GM18870 (cell line): ENCODE measurements at regions not wholly inside any gene's neighbourhood (a gene's known extent, or its start where the extent isn't known, plus 50 kb on each side); places are given as distances from the start of the nearest gene placed in this dataset.
"Not testable (repeated sequence)": the region's sequence is repeated elsewhere in the genome, so short reads cannot be mapped to it uniquely, and the experiment has no call there.

Source experiments
- ATAC-seq: cut with Tn5 transposase; IDR thresholded peaks from one replicate; pipeline ENCODE4 v1.9.1; 2021; ENCODE audit warnings: moderate library complexity; ENCODE audit not compliant: unreplicated experiment

DNA sequence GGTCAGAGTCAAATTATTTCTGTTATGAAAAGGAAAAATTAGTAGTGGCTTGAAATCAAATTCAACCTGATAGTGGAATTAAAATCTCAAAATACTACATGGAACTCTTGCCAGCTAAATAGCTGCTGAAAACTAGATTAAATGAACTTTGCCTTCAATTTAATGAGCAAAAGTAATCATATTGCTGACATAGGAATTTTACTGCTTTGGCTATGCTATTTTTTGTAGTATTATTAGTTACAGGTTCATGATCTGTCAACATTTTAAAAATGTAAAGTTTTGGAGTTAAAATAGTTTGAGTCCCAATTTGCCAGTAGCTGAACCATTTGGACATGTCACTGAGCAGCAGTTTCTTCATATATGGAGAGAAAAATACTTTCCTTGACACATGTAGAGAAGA is 81.4 kb downstream of the RERGL start:
- no peak for ATAC-seq

DNA sequence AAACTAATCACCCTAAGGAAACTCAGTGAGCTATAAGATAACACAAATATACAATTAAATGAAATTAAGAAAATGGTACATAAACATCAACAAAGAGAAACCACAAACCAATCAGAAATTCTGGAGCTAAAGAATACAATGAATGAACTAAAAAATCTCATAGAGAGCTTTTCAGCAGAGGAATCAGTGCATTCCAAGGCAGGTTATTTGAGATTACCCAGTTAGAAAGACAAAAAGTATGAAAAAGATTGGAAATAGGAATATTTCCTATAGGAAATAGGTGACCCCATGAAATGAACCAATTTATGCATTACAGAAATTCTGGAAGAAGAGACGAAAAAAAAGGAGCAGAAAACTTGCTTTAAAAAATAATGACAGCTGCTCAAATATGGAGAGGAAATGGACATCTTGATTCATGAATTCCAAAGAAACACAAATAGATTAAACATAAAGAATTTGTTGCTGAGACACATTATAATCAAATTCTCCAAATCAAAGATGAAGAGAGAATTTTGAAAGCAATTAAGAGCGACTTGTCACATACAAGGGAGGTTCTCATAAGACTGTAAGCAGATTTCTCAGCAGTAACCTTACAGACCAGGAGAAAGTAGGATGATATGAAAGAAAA is 90.7 kb downstream of the RERGL start:
- no peak for ATAC-seq

DNA sequence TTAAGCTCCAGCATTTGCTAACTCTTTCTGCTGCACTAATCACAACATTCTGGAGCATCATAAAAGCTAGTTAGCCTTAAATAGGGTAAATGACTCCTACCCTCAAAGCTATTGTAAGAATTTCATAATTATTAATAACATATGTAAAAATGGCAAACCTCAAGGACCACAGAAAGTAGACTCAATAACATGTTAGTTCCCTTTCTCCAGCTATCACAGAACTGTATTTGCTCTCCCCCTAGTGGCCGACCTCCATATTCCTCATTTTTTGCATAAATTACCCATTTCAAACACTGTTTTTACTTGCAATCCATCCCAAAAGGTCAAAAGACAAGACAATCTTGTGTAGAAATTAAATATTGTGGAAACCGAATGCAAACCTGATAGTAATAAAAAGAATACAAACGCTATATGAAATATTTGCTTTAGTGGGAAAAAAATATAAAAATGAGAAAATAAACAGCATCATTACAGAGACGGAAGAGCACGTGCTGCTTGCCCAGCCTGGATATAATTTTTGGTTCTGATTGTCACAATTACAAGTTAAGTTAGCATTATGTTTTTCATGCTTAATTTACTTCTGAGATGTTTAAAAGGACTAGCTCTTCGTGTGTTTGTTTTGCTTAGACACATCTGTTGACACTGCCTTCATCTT is 97.9 kb downstream of the RERGL start:
- peak; percentile 97 for ATAC-seq

DNA sequence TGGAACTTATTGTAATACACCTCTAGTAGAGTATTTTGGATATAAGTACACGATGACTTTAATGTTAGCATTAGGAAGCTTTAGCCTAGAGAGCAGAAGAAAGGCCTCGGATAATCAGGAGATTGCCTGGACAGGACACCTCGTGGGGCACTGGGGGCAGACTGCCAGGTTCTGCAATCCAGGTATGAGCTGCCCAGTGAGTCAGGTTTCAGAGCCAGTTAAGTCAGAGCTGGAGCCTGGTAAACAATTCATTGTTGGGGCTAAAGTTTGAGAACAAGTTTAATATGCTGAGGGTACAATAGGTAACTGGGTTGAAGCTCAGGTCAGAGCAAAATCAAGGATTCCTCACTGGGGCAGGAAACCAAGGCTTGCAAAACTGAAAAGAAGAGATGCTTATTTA is 107.4 kb downstream of the RERGL start:
- ATAC-seq, result no peak

DNA sequence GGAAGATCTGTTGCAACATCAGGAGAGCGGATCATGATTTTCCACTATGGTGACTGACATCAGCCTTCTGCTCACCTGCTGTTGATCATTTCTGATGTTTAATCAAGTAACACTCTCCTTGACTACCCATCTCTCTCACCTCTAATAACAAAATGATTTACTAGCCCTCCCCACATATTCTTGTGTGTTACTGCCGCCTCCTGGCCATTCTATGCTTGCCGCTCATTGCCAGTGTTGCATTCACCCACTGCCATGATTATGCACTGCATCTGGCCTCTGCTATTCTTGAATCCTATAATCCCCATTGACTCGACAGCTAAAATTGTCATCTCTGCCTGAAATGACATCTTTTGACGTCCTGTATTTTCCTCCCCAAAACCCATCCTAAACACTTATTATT is 113.8 kb downstream of the RERGL start:
- no peak for ATAC-seq

DNA sequence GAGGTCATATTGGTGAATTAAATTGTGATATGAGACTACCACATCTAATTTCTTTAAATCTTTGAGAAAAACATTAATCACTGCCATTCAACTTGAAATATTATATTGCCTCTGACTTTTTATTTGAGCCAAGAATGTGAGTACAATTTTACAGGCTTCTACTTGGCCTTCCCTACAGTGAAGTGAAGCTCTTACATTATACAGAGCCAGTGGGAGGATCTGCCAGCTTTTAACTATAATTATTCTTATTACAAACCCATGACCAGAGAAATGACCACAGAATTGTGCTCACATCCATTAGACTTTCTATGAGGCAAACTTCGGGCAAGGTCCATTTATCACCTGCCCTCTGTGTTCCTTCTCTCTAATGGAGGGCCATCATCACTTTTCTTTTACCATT is 114.2 kb downstream of the RERGL start:
- no peak for ATAC-seq

DNA sequence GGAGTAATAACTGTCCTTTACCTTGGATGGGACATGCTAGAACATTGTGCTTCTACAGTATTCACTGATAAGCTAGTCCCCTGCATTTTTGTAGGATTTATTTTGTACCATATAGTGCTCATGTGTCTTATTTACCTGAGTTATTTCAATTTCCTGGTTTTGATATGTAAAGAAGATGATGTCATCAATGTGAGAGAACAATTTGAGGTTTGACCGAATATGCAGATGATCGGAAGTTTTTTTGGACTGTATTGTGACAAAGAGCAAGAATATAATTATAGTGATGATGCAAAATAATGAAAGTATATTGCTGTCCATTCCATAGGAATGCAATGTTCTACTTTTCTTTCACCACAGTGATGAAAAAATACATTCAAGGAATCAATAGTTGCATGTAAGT is 114.8 kb downstream of the RERGL start:
- no peak for ATAC-seq

DNA sequence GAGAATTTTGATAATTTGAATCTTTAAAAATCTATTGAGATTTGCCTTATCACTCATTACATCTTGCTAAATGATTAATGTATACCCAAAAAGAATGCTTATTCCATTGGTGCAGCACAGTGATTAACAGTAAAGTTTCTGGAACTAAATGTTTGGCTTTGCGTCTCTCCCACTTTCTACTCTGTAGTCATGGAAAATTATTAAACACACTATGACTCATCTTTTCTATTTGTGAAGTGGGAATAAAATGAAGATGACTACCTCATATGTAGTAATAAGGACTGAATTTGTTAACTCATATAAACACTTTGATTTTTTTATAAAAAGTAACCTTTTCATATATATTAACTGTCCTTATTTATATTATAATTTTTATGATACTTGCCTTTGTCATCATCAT is 118.1 kb downstream of the RERGL start:
- ATAC-seq, result no peak

DNA sequence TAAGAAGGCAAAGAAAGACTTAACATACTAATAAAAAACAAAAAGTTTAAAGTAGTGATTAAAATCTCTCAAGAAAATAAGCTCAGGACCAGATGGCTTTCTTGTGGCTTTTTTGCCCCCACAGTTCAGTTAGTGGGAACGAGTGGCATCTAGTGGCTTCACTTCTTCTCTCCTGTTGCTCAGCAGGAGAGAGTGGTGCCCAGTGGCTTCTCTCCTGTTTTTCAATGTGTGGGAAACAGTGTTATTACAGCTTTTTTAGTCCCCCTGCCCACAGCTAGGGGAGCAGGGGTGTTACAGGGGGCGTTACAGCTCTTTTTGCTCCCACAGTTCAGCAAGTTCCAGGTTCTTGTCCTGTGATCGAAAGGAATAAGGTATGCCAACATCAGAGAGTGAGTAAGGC is 135.2 kb downstream of the RERGL start:
- no peak for ATAC-seq

DNA sequence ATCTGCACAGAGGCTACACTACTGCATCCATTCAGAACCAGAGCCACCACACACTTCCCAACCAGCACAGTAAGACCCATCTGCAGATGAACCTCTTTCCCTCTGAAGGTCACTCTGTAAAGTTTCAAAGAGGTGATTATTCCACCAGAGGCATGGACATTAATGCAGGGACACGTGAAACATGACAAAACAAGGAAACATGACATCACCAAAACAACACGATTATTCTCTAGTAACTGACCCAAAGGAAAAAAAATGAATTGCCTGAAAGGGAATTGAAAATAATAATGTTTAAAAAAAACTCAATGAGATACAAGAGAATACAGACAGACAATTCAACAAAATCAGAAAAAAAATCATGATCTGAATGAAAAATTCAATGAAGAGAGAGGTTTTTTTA is 139.1 kb downstream of the RERGL start:
- ATAC-seq, result no peak

DNA sequence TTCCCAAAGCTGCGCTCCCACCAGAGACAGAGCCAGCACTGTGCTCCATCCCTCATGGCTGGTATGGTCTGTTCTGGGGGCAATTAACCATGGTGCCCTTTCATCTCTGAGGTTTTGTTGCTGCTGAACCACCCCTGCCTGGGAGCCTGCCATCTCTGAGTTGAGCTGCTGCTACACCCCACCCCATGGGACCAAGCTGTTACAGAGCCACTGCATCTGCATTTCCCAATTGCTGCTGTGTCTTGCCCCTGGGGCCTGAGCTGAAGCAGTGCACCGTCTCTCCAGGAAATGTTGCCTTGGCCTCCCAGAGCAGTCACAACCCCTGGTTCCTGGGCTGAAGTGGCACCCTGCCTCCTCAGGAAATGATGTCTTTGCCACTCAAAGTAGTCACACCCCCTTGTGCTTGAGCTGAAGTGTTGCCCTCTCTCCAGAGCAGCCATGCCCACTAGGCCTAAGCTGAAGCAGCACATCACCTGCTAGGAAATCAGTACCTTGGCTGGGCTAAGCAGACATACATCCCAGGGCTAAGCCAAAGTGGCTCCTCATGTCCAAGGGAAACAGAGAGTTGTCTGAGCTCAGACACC is 140.3 kb downstream of the RERGL start:
- ATAC-seq, result no peak

DNA sequence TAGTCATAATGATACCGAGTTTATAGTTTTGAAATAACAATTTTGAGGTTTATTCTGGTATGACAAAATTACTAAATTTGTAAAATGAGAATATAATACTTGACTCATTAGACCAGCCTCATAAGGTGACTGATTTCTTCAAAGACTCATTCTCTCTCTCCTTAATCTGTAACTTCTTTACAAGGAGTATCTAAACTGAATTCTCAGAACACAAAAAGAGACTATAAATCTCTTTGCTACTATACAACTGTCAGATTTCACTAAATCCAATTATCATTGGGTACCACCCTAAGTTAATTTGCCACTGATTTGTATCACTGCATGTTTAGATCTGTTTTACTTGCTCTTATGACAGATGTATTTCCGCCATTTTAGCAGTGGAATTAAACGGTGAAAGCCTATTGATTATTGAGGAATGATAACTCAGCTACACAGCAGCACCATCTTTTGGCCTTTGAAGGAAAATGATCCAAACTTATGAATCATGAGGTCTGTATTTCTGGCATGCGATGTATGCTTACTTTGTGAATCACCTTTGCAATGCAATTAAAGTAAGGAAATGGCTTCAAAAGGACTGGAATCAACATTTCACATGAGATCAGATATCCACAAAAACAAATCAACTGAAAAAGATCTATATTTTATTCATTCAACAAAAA is 161.2 kb downstream of the RERGL start:
- ATAC-seq, result no peak

DNA sequence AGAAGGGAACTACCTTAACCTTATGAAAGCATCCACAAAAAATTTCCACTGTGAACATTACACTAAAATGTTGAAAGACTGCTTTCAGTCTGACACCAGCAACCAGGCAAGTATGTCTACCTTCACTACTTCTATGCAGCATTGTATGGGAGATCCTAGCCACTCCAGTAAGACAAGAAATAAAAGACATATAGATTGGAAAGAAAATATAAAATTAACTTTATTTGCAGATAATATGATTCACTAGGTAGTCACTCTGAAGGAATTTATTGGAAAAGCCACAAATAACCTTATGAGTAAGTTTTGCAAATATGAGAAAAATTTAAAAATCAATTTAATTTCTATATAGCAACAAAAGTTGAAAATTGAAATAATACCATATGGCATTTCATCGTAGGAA is 172.0 kb downstream of the RERGL start:
- no peak for ATAC-seq

DNA sequence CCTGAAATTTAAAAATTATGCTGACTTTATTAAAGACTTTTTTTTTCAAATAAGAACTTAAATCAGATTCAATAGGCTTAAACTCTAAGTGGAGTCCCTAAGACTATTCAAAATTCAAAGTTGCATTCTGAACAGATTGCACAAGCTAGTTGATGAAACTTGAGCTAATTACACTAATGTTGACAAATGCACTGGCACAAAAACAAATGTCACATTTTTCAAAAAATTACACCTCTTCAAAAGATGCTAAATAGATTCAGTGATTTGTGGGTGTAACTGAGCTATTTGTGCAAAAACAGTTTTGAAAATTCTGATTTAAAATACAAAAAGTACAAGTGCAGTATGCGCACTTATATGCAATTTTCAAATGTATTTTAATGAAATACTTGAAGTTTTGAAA is 205.4 kb downstream of the RERGL start:
- ATAC-seq, result no peak

DNA sequence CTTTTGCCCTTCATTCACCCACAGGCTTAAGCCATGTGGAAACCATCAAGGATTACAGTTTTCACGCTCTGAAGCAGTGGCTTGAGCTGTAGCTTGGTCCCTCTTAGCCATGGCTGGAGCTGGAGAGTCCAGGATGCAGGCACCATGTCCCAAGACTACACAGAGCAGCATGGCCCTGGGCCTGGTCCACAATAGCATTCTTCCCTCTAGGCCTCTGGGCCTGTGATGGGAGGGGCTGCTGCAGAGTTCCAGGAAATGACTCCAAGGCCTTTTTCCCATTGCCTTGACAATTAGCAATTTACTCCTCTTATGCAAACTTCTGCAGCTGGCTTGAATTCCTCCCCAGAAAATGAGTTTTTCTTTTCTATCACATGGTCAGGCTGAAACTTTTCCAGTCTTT is 211.3 kb downstream of the RERGL start:
- no peak for ATAC-seq

DNA sequence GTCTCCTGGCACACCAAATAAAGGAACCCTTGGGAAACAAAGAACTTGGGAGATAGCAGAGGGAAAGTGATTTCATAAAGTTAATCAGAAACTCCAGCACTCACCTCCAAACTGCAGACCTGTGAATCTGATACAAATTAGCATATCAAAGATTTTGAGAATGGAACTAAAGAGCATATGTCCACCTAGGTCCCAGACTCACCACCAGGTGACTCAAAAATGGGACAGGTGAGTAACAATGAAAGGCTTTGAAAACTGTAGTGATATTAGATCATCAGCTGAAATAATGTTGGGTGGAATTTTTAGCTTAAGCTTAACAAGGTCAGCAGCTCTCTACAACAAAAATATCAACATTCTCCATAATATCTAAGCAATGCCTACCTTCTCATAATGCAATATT is 214.8 kb downstream of the RERGL start:
- ATAC-seq, result no peak

DNA sequence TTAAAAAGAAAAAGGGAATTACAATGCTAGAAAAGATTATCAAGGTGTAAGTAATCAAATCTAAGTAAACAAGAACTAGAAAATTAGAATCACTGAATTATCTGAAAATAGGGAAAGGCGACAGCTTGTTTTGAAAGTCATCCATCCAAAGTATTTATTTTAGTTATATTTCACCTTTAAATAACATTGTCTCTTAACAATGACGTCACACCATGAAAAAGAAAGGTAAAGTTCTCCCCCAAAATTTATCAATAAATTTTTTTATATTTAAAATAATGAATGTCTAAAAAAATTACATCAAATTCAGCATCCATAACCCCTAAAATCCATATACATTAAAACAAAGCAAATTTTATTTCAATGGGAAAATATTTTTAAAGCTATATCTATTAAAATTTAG is 223.2 kb downstream of the RERGL start:
- no peak for ATAC-seq

DNA sequence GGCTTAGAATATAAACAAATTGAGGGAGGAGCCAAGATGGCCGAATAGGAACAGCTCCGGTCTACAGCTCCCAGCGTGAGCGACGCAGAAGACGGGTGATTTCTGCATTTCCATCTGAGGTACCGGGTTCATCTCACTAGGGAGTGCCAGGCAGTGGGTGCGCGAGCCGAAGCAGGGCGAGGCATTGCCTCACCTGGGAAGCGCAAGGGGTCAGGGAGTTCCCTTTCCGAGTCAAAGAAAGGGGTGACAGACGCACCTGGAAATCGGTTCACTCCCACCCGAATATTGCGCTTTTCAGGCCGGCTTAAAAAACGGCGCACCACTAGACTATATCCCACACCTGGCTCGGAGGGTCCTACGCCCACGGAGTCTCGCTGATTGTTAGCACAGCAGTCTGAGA is 234.4 kb downstream of the RERGL start:
- not testable (repeated sequence) for ATAC-seq

DNA sequence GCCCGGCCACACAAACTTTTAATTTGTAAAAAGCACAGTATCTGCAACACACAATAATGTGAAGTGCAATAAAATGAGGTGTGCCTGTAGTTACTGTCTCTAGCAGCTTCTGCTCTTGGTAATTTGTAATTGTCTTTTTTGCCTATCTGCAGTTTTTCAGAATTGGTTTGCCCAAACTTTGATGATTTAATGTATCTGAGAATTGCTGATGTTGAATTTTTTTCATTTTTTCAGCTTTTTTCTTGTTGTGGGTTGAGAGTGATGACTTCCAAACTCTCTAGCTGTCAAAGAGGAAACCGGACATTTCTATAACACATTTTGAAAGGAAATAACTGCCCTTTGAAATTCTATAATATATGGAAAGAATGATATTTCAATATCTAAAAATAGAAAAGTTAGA is 236.9 kb downstream of the RERGL start:
- no peak for ATAC-seq

DNA sequence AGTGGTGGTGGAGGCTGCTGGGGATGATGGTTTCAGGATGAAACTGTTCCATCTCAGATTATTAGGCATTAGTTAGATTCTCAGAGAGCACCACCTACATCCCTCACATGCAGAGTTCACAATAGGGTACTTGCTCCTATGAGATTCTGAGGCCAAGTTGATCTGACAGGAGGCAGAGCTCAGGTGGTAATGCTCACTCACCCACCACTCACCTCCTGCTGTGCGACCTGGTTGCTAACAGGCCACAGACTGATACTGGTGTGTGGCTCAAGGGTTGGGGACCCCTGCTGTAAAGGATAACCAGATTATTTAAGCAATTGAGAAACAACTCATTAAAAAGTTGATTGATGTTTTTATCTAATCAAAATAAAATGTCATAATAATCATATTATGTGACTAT is 248.5 kb downstream of the RERGL start:
- no peak for ATAC-seq

DNA sequence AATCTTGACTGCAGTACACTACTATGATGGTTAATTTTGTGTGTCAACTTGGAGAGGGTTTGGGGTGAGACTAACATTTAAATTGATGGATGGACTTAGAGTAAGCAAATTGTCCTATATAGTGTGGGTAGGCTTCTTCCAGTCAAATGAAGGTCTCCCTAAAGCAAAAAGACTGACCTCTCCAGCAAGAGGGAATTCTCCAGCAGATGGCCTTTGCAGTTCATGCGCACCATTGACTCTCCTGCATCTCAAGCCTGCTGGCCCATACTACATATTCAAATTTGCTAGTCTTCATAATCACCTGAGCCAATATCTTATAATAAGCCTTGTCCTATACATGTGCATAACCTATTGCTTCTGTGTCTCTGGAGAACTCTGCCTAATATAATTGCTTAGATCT is 260.2 kb downstream of the RERGL start:
- no peak for ATAC-seq

DNA sequence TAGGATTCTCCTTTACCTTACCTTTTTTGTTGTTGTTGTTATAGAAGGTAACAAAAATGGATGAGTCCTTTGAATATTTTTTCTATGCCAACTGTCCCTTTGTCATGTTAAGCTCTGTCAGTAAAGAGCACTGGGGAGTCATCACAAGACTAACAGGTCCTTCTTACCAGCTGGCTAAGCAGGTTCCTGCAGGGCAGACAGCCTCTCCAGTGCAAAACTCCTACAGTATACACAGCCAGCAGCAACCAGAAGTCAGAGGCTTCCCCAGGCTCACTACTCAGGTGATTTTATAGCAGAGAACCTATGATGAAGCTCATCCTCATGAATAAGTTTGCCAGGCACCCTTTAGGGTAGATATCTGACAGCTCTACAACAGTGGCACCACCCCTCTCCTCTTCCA is 271.1 kb downstream of the RERGL start:
- no peak for ATAC-seq
